ENCODE measurements at regions not wholly inside any gene's neighbourhood (a gene's known extent, or its start where the extent isn't known, plus 50 kb on each side); places are given as distances from the start of the nearest gene placed in this dataset.
"Not testable (repeated sequence)": the region's sequence is repeated elsewhere in the genome, so short reads cannot be mapped to it uniquely, and the experiment has no call there.

GRCh38 chr7:145805496-145805895 lies 311.1 kb upstream of the CNTNAP2 start:
- TF ChIP-seq, protein P1, sequence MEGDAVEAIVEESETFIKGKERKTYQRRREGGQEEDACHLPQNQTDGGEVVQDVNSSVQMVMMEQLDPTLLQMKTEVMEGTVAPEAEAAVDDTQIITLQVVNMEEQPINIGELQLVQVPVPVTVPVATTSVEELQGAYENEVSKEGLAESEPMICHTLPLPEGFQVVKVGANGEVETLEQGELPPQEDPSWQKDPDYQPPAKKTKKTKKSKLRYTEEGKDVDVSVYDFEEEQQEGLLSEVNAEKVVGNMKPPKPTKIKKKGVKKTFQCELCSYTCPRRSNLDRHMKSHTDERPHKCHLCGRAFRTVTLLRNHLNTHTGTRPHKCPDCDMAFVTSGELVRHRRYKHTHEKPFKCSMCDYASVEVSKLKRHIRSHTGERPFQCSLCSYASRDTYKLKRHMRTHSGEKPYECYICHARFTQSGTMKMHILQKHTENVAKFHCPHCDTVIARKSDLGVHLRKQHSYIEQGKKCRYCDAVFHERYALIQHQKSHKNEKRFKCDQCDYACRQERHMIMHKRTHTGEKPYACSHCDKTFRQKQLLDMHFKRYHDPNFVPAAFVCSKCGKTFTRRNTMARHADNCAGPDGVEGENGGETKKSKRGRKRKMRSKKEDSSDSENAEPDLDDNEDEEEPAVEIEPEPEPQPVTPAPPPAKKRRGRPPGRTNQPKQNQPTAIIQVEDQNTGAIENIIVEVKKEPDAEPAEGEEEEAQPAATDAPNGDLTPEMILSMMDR (conservative IDR thresholded peaks at IDR 0.05; ENCODE audit: low read length): not testable (repeated sequence)
- not testable (repeated sequence) for TF ChIP-seq EZH2phosphoT487 (IDR thresholded peaks at IDR 0.05; ENCODE audit: borderline replicate concordance, low read depth, low read length)

Measured in OCI-LY7 (cell line).